ENCODE measurements at regions not wholly inside any gene's neighbourhood (a gene's known extent, or its start where the extent isn't known, plus 50 kb on each side); places are given as distances from the start of the nearest gene placed in this dataset.

DNA sequence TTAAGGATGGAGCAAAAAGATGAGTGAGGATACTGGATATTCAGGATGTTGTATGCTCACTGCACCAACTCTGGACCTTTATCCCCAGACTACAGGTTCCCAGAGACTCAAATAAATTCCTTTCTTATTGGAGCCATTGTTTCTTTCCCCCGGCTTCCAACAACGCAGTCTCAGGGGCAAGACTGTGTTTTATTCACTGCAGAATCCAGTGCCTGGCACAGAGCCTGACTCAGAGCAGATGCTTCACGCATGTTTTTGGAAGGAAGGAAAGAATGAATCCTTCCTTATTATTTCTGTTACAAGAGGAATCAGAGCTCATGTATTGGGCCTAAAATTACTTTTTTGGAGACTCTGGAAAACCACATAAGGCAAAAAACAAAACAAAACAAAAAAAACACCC lies 96.0 kb upstream of the VGLL4 start:
- TF ChIP-seq, protein P1, sequence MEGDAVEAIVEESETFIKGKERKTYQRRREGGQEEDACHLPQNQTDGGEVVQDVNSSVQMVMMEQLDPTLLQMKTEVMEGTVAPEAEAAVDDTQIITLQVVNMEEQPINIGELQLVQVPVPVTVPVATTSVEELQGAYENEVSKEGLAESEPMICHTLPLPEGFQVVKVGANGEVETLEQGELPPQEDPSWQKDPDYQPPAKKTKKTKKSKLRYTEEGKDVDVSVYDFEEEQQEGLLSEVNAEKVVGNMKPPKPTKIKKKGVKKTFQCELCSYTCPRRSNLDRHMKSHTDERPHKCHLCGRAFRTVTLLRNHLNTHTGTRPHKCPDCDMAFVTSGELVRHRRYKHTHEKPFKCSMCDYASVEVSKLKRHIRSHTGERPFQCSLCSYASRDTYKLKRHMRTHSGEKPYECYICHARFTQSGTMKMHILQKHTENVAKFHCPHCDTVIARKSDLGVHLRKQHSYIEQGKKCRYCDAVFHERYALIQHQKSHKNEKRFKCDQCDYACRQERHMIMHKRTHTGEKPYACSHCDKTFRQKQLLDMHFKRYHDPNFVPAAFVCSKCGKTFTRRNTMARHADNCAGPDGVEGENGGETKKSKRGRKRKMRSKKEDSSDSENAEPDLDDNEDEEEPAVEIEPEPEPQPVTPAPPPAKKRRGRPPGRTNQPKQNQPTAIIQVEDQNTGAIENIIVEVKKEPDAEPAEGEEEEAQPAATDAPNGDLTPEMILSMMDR (IDR thresholded peaks at IDR 0.05): no peak
- TF ChIP-seq EP300 (IDR thresholded peaks at IDR 0.05): no peak
- no peak for TF ChIP-seq POLR2A (IDR thresholded peaks at IDR 0.05; ENCODE audit: low read depth)
- no peak for TF ChIP-seq POLR2AphosphoS5 (IDR thresholded peaks at IDR 0.05)

Data from esophagus muscularis mucosa (tissue), 4 donors.